Stimulated activated CD4-positive, alpha-beta T cell treated with anti-CD3 and anti-CD28 coated beads, Interleukin-15, amount 100 ng/mL, for 48 hours (primary cell): ENCODE measurements at regions not wholly inside any gene's neighbourhood (a gene's known extent, or its start where the extent isn't known, plus 50 kb on each side); places are given as distances from the start of the nearest gene placed in this dataset.

Experiments
- DNase-seq, 2 donors: peaks; one replicate each; pipeline ENCODE4 v3.0.0-alpha.2; 2020; ENCODE audit warnings: low read depth in 2 of 2

- no peak for DNase-seq
Observed at GRCh38 chr4:104677116-104677515, 182.4 kb upstream of the CXXC4 start.

GRCh38 chr4:104682311-104682710, 187.6 kb upstream of the CXXC4 start:
- DNase-seq, result no peak

GRCh38 chr4:104693601-104694201, 199.0 kb upstream of the CXXC4 start:
- no peak for DNase-seq

- DNase-seq, result no peak
Observed at GRCh38 chr4:104716584-104716983, 221.9 kb upstream of the CXXC4 start.

- DNase-seq, result no peak
Observed at GRCh38 chr4:104719539-104720230, 225.0 kb upstream of the CXXC4 start.

GRCh38 chr4:104722467-104722866, 227.8 kb upstream of the CXXC4 start:
- no peak for DNase-seq

GRCh38 chr4:104726002-104726401, 231.3 kb upstream of the CXXC4 start:
- no peak for DNase-seq

GRCh38 chr4:104727643-104728042, 232.9 kb upstream of the CXXC4 start:
- DNase-seq, result no peak

GRCh38 chr4:104728380-104729122, 233.9 kb upstream of the CXXC4 start:
- DNase-seq, result no peak

GRCh38 chr4:104732766-104733165, 238.1 kb upstream of the CXXC4 start:
- no peak for DNase-seq

GRCh38 chr4:104735174-104735573, 240.5 kb upstream of the CXXC4 start:
- DNase-seq, result no peak

- no peak for DNase-seq
Observed at GRCh38 chr4:104740161-104740560, 245.5 kb upstream of the CXXC4 start.

GRCh38 chr4:104743215-104743653, 248.5 kb upstream of the CXXC4 start:
- no peak for DNase-seq

GRCh38 chr4:104747635-104748034, 252.9 kb upstream of the CXXC4 start:
- no peak for DNase-seq

GRCh38 chr4:104749062-104749461, 254.4 kb upstream of the CXXC4 start:
- no peak for DNase-seq

GRCh38 chr4:104750008-104750407, 255.3 kb upstream of the CXXC4 start:
- DNase-seq, result no peak

GRCh38 chr4:104751468-104751867, 256.8 kb upstream of the CXXC4 start:
- no peak for DNase-seq

- DNase-seq, result no peak
Observed at GRCh38 chr4:104752337-104752736, 257.6 kb upstream of the CXXC4 start.

- no peak for DNase-seq
Observed at GRCh38 chr4:104756837-104757236, 262.1 kb upstream of the CXXC4 start.

- DNase-seq, result no peak
Observed at GRCh38 chr4:104758574-104758973, 263.9 kb upstream of the CXXC4 start.

- DNase-seq, result no peak
Observed at GRCh38 chr4:104763554-104764222, 269.0 kb upstream of the CXXC4 start.

- DNase-seq, result no peak
Observed at GRCh38 chr4:104766676-104767075, 272.0 kb upstream of the CXXC4 start.
